UCSD-AML1 (cell line): ENCODE measurements at regions not wholly inside any gene's neighbourhood (a gene's known extent, or its start where the extent isn't known, plus 50 kb on each side); places are given as distances from the start of the nearest gene placed in this dataset.
A peak's percentile ranks its signal among the peaks of the same experiment; 100 is the strongest.

Experiments used
- DNase-seq: peaks from one replicate; lab custom pipeline; 2025; ENCODE audit not compliant: unreplicated experiment; lab: John Stamatoyannopoulos, UW

DNA sequence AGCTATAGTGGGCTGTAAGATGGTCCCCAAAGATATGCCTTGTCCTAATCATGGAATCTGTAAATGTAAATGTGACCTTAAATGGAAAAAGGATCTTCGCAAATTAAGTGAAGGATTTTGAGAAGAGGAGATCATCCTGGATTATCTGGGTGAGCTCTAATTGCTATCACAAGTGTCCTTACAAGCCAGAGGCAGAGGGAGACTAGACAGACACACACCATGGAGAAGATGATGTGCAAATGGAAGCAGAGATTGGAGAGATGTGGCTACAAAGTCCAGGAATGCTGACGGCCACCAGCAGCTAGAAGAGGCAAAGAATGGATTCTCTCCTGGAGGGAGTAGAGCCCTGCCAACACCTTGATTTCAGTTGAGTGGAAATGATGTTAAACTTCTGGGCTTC lies 102.3 kb upstream of the PROK2 start:
- DNase-seq, result no peak

DNA sequence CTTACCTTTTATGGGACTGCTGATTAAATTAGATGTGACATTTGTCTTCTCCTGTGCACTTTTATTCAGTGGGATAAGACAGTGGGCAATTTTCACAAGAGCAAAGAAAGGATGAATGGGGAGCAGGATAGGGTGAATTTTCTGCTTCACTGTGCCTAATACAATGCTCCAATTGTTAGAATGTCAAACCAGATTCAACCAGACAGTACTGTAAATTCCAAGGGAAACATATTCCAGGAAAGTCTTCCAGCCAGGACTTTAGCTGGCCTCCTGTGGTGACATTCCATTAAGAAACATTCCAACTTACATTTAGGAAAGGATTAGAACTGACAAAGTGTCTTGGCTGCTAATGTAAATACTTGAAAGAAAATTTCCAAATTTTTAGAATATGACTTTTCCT lies 100.1 kb upstream of the PROK2 start:
- no peak for DNase-seq

DNA sequence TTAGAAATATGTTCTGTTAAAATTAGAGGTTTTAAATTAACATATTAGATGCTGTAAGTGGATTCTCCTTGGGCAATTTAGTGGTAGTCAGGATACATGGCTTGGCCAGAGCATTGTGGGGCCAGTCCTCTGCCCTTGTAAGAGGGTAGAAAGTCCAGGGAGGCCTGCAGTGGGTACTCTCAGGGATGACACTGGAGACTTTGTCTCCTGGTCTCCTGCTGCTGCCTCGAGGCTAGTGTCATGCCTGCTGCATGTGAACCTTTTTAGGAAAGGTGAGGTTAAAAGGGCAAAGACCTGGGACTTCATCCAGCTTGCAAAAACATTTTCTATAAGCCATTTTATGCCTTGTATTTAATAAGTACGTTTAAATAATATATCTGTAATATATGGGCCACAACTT lies 96.8 kb upstream of the PROK2 start:
- no peak for DNase-seq

DNA sequence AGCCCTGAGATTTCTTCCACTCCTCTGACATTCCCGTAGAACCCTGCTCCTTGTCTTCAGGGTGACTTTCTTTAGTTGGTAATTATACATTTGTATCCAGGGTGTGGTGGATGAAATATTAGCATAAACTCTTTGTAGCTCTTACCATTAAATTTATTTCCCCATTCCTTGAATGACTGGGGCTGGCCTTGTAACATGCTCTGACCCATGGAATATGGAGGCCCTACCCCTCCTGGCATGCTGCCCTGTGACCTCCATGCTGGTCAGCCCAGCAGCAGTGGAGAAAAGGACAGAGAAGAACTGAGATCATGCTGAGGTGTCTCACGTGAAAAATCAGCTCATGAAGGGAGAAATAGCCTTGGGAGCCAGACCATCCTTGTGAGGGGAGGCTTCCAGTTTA lies 96.1 kb upstream of the PROK2 start:
- no peak for DNase-seq

DNA sequence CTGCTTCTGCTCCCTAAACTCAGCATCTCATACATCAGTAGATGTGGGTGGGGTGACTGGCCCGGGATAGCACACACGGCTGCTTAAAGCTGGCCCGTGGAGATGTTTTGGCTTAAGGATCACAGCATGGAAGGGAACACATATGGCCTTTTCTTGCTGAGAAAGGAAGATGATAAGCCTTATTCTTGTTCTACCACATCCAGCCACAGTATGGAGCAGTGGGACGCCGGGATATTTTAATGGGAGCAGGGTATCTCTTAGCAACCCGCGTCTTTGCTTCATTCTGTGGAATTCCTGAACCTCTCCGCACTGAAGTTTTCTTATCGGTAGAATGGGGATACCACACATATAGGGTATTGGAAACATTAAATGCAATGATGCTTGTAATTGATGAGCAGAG lies 94.1 kb upstream of the PROK2 start:
- no peak for DNase-seq

DNA sequence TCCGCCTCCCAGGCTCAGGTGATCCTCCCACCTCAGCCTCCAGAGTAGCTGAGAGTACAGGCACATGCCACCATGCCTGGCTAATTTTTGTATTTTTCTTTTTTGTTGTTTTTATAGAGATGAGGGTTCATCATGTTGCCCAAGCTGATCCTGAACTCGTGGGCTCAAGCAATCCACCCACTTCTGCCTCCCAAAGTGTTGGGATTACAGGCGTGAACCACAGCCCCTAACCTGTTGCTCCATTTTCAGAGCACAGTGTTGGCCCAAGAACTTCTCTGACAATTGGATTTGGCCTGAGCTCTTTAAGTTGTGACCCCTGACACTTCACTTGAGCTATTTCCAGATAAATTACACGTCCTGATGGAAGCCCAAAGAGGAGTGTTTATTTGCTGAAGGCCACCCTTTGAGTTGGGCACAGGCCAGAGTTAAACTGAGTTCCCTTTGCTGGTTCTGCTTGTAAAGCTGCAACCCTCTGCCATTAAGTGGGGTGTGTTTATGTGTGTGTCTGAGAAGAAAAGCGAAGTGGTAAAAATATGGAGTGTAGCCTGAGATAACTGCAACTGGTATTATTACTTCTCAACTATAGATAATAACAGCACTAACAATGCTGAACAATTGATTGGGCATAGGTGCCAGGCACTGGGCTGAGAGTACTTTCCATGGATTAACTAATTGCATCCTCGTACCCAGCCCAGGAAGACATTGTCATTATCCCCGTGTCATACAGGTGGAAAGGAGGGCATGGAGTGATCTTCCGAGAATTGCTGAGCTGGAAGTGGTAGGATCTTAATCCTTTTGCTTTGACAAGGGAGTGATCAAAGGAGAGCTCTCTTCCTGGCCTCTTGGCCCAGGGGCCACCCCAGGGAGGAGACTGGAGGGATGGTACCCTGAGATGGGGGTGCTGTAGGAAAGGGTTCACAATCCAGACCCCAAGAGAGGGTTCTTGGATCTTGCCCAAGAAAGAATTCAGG lies 91.5 kb upstream of the PROK2 start:
- DNase-seq, result no peak

DNA sequence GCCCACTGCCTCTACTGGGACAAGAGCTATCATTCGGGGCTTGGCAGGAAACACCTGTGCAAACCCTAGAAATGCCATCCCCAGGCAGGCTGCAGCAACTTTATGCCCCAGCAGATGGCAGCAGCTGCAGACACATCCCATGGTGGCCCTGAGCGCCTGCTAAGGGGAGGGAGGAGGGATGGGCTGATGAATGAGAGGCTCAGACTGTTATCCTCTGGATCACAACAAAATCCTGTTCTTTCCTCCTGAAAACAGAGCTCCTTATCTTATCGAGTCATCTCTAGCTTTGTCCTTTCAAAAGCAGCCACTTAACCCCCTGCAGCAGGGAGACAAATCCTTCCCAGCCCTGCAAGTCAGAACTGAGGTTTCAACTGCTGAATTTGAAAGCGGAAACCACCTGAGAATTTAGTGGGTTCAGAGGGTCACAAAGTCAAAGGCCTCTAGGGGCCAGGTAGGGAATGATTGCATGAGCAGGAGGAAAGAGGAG lies 90.6 kb upstream of the PROK2 start:
- peak; percentile 68 for DNase-seq

DNA sequence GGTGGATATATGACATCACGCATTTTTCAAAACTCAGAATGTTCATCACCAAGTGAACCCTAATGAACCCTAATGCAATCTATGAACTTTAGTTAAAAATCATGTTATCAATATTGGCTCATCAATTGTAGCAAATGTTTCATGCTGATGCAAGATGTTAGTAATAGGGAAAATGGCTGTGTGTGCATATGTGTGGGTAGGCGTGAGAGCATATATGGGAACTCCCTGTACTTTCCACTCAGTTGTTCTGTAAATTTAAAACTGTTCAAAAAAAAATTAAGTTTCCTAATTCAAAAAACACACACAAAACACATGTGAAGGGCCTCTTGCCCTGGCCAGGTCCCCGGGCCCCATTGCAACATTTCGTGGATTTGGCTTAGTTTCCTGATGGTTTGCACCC lies 89.7 kb upstream of the PROK2 start:
- no peak for DNase-seq

DNA sequence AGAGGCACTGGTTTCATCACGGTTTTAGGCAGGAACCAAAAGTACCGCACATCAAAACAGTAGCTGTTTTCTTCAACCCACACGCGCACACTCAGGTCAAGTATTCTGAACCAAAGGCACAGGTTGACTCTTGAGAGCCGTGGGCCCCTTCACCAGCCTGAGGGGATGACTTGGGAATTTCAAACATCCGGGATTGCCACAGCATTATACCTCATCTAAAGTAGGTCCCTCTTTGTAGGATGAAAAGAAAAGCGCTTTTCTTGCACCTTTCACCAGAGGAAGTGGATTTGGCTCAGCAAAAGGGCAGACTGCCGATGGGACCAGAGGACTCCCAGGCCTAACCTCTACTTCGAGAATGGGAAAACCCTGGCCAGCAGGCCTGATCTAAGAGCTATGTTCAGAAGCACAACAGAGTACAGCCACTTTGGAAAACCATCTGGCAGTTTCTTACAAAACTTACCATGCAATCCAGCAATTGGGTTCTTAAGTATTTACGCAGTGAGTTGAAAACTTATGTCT lies 88.2 kb upstream of the PROK2 start:
- no peak for DNase-seq

DNA sequence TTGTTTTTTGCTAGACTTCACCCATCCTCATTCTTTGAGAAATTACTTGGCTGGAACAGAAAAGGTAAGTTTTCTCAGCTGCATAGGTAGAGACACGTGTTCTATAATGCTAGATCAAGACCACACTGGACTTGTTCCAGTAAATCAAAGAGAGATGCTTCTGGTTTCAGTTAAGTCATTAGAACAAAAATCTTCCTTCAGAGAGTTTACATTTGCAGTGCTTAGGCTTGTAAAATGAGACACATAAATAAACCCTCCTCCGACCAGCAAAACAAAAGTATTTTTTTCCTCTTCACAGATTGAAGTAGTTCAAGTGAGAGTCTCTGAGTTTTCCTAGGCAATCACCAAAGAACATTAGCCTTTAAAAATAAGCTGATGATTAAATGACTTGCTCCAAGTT lies 87.3 kb upstream of the PROK2 start:
- no peak for DNase-seq

DNA sequence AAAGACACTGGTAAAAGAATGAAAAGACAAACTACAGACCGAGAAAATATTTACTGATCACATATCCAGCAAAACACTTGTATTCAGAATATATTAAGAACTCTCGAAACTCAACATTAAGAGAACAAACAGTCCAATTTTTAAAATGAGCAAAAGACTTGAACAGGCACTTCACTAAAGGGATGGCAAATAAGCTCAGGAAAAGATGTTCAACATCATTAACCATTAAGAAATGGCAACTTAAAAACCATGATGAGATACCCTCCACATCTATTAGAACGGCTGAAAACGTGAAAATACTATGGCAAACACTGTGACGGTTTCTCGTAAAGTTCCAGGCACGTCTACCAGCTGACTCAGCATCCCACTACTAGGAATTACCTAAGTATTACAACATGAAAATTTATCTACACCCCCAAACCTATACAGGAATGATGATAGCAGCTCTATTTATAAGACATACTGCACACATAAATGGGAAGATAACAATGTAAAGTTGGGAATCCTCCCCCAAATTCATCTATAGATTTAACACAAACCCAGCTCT lies 86.1 kb upstream of the PROK2 start:
- no peak for DNase-seq

DNA sequence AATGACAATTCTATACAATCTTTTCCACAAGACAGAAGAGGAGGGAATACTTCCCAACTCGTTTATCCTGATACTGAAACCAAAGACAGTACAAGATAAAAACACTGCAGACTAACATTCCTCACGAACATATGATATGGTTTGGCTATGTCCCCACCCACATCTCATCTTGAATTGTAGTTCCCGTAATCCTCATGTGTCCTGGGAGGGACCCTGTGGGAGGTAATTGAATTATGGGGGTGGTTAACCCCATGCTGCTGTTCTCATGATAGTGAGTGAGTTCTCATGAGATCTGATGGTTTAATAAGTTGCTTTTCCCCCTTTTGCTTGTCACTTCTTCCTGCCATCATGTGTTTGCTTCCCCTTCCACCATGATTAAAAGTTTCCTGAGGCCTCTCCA lies 83.9 kb upstream of the PROK2 start:
- no peak for DNase-seq

DNA sequence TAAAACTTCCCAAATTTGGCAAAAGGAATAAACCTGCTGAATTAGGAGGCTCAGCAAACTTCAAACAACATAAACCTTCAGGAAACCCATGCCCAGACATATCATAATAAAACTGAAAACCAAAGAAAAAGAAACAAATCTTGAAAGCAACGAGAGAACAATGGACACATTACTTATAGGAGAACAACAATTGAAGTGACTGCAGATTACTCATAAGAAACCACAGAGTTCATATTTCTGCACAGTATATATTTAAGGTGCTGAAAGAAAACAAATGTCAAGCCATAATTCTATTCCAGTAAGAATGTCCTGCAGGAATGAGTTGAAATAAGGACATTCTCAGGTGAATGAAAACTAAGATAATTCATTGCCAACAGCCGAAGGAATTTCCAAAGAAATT lies 80.8 kb upstream of the PROK2 start:
- DNase-seq, result no peak

DNA sequence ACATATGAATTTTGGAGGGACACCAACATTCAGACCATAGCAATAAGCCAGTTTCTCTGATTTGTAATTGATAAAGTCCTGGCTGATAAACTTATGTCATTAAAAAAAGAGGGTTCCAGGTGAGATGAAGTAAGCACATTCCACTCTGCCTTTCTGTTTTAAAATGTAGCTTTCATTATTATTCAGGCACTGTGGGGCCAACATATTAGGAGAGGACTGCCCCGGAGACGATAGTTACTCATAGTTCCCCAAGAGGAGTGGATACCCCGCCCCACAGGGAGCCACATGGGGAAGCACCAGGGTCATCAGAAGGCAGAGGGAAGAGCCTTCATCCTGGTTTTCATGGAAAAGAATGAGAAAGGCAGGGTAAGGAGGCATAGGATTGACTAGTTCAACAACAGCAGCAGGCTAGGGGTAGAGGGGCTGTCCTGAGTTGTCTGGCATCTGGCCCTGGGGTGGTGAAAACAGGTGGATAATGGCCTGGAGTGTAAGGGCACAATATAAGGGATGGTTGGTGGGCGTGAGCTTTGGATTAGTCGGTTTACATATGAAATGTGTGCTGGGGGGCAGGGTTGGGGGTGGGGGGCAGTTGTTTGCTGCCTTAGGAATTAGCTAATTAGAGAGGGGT lies 78.7 kb upstream of the PROK2 start:
- no peak for DNase-seq

DNA sequence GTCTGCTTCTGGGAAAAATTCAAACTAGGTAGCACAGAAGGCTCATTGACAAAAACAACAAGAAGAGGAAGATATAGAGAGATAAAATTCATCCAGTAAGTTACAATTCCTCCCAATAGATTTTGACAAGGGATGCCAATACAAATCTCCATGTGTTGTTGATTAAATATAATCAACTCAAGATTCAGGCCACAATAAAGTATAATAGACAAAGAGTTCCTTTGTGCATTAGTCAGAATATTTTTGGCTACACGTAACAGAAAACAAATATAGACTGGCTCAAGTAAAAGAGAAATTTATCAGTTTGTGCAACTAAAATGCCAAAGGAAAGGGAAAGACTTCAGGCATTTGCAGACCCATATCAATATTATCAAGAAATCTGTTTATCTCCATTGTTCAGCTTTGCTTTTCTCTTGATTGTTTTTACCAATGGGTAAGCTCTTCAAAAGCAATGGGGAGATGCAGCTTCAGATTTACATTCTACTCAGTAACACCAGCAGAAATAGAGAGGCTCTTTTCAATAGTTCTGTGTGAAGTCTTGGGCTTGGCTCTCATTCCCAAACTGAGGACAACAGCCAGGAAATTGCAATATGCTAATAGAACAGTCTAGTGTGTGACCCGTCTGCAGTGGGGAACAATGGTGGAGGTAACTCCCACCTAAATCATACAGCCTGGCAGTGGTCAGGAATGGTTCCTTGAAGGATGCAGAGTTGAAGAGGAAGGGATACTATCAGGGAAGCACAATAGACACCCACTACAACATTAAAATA lies 77.6 kb upstream of the PROK2 start:
- no peak for DNase-seq

DNA sequence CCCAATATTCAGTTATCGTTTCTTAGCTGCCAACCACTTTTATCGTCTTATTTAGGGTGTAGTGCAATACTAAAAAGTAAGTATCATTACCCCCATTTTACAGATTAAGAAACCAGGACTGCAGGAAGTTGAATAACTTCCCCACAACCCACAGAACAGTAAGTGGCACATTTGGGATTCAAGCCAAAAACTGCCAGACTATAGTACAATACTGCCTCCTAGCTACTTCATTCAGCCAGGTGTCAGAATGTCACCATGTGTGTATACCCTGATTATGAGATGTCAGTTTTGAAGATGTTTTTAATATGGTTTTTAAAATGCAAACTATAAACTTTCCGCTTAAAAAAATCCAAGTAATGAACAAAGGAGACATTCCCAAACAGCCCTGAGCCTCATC lies 74.2 kb upstream of the PROK2 start:
- DNase-seq, result no peak

DNA sequence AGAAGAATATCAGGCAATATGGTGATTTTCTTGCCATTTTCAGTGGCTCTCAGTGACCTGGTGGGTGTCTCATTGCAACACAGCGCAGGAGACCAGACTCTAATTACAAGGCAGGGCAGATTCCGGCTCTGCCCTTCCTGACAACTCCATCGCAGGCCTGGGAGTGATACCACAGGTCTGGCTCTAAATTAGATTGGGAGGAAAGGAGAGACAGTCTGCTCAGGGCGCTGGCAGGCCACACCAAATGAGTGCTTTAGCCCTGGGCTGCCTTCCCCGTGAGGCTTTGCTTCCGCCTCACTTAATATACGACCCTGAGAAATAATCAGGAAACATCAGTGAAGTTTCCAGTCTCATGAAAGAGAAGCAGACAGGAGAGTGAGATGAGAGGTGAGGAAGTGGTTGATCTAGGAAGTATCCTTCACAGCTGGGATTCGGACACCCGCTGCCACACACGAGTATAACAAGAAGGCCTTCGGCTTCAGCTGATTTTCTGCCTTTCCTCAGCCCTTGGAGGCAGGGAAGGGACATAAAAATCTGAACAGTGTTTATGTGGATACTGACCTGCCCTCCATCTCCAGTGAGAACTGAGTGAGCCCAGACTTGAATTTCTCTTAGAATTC lies 73.7 kb upstream of the PROK2 start:
- DNase-seq, result no peak

DNA sequence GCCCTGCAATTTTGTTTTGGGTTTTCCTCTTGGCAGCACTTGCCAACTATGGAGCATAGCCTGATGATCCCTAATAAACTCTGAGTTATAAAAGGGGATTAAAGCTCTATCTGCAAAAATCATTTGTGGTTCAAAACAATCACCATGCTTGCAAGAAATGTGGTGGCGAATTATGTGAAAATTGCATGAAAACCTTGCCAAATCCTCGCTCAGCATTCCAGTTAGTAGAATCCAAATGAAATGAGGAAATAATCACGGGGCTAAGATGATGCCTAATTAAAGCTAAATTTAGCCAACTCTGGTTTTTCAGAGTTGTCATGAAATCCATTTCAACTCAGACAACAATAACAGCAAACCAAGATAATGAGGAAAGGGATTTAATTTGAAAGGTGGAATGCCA lies 73.0 kb upstream of the PROK2 start:
- DNase-seq, result no peak

DNA sequence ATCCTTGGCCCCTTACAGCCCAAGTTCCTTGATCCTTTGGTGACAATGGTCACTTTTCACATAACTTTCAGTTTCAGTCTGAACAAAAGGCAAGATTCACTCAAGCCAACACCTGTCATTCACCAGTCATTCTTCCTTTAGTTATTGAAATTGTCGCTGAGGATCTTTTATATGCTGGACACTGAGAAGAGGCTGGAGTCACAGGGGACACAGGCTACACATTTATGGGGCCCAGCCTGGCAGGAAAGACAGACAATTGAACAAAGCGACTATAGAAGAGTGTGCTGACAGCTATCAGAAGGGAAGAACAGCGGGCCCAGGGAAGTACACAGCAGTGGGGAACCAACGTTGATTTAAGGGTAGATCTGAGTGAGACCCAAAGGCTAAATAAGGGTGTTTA lies 69.8 kb upstream of the PROK2 start:
- DNase-seq, result no peak

DNA sequence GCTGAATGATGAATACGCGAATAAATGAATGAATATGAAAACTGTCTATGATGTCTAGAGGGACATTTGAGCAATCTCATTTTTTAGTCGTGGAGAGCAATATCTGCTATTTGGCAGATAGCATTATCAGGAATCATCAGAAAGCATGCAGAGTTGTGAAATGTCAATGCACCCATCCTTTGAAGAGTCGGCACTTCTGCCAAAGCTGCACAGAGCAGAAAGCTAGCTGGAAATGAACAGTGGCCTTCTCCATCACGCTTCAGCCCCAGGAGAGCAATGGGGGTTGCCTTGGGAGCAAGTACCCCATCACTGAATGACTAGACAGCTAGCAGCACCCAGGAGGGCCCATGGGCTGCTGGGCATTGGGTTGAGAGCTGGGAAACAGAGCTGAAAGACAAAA lies 69.1 kb upstream of the PROK2 start:
- DNase-seq, result no peak

DNA sequence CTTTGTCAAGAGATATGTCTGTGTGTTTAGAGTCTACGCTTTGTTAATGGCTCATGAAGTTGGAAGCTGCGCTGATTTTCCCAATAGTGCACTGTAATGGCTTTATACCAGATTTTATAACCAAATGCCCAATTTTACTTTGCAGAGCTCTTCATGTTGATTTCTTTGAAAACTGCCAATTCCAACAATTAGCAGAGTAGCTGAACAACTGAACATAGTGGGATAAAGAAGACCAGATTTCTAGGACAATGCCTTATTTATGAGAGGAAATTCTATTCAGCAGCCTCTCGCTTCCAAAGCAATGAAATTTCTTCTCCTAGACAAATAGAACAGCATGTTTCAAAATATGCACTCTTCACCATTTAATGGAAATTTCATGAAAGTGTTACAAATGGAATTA lies 66.9 kb upstream of the PROK2 start:
- DNase-seq, result no peak
